IMR-90 (cell line): ENCODE measurements at regions not wholly inside any gene's neighbourhood (a gene's known extent, or its start where the extent isn't known, plus 50 kb on each side); places are given as distances from the start of the nearest gene placed in this dataset.
"Not testable (repeated sequence)": the region's sequence is repeated elsewhere in the genome, so short reads cannot be mapped to it uniquely, and the experiment has no call there.

Experiments
- ATAC-seq: fragments of 200-7000 bp; cut with Tn5 transposase; 2 replicates; pipeline ENCODE4 v1.9.1; 2020; ENCODE audit warnings: low read depth, mild to moderate bottlenecking, moderate library complexity
- BruUV-seq: library from RNA; stranded (reverse); fragments of 400-500 nt; replicated peaks from 2 replicates; lab custom pipeline; 2021; lab: Mats Ljungman, UMichigan
- CTCF ChIA-PET: fragments of 300-600 bp; formaldehyde crosslinking; extraction: SDS; loops from one replicate; lab custom pipeline; 2021; ENCODE audit warnings: antibody characterized with exemption; lab: Yijun Ruan, JAX
- POLR2A ChIA-PET: fragments of 300-600 bp; sonication (Branson Sonifier 250); formaldehyde crosslinking; loops from one replicate; lab custom pipeline; 2022; ENCODE audit warnings: antibody characterized with exemption; ENCODE audit not compliant: unreplicated experiment; lab: Charles Lee
- DNase-seq: peaks from one replicate; pipeline ENCODE4 v3.0.0; 2013
- H2AFZ ChIP-seq: replicated peaks from 2 replicates; pipeline ENCODE3; 2013; ENCODE audit warnings: low read length, mild to moderate bottlenecking; ENCODE audit not compliant: poor library complexity
- H2AK5ac ChIP-seq: 2 replicates; pipeline ENCODE4 v1.6.1; 2013; ENCODE audit warnings: low read depth, low read length, inconsistent platforms
- H2AK9ac ChIP-seq: replicated peaks from 2 replicates; pipeline ENCODE3; 2013; ENCODE audit warnings: mild to moderate bottlenecking, low read depth, low read length, moderate library complexity; ENCODE audit not compliant: poor library complexity
- H2BK120ac ChIP-seq: 2 replicates; pipeline ENCODE4 v1.6.1; 2013; ENCODE audit warnings: low read depth, low read length, inconsistent platforms
- H2BK15ac ChIP-seq: 3 replicates; pipeline ENCODE4 v1.6.1; 2013; ENCODE audit warnings: low read depth, low read length, inconsistent platforms
- H2BK20ac ChIP-seq: 2 replicates; pipeline ENCODE4 v1.6.1; 2013; ENCODE audit warnings: low read depth, mild to moderate bottlenecking, inconsistent platforms, low read length, moderate library complexity
- H2BK5ac ChIP-seq: 2 replicates; pipeline ENCODE4 v1.6.1; 2013; ENCODE audit warnings: mild to moderate bottlenecking, low read depth, low read length, inconsistent platforms; ENCODE audit not compliant: poor library complexity, severe bottlenecking
- H3K14ac ChIP-seq: replicated peaks from 2 replicates; pipeline ENCODE4 v1.6.1; 2013; ENCODE audit warnings: low read depth, low read length, inconsistent platforms
- H3K18ac ChIP-seq: 2 replicates; pipeline ENCODE4 v1.6.1; 2013; ENCODE audit warnings: low read depth, low read length, control low read depth
- H3K23ac ChIP-seq: 2 replicates; pipeline ENCODE4 v1.6.1; 2013; ENCODE audit warnings: low read depth, low read length, inconsistent platforms
- H3K27ac ChIP-seq: 2 replicates; pipeline ENCODE4 v1.5.1; 2013; ENCODE audit warnings: mild to moderate bottlenecking, control low read depth, low read length; ENCODE audit not compliant: insufficient read depth
- H3K27me3 ChIP-seq: 2 replicates; pipeline ENCODE4 v1.6.1; 2013; ENCODE audit warnings: low read length; ENCODE audit not compliant: control insufficient read depth, insufficient read depth
- H3K36me3 ChIP-seq: 2 replicates; pipeline ENCODE4 v1.6.1; 2013; ENCODE audit warnings: low read length, mixed read lengths; ENCODE audit not compliant: control insufficient read depth, insufficient read depth
- H3K4ac ChIP-seq: 2 replicates; pipeline ENCODE4 v1.6.1; 2013; ENCODE audit warnings: low read depth, low read length, inconsistent platforms
- H3K4me1 ChIP-seq: 2 replicates; pipeline ENCODE4 v1.6.1; 2013; ENCODE audit warnings: low read length, mixed read lengths; ENCODE audit not compliant: control insufficient read depth, insufficient read depth
- H3K4me2 ChIP-seq: 2 replicates; pipeline ENCODE4 v1.6.1; 2013; ENCODE audit warnings: low read depth, mild to moderate bottlenecking, control low read depth, low read length, moderate library complexity
- H3K4me3 ChIP-seq: 2 replicates; pipeline ENCODE4 v1.5.1; 2013; ENCODE audit warnings: low read depth, mild to moderate bottlenecking, control low read depth, low read length, moderate library complexity; ENCODE audit not compliant: insufficient read depth
- H3K56ac ChIP-seq: 2 replicates; pipeline ENCODE4 v1.6.1; 2013; ENCODE audit warnings: low read length, inconsistent platforms; ENCODE audit not compliant: insufficient read depth; ENCODE audit errors: extremely low read depth
- H3K79me1 ChIP-seq, 2 experiments: 2 replicates each; pipeline ENCODE4 v1.6.1; 2013; ENCODE audit warnings: low read length in 2 of 2, inconsistent platforms in 1 of 2, low read depth in 1 of 2
- H3K9ac ChIP-seq: 2 replicates; pipeline ENCODE4 v1.6.1; 2013; ENCODE audit warnings: low read depth, low read length, control low read depth
- H3K9me1 ChIP-seq: 2 replicates; pipeline ENCODE4 v1.6.1; 2013; ENCODE audit warnings: low read length, inconsistent platforms; ENCODE audit not compliant: insufficient read depth
- H3K9me3 ChIP-seq: 2 replicates; pipeline ENCODE4 v1.6.1; 2013; ENCODE audit warnings: low read length; ENCODE audit not compliant: control insufficient read depth, insufficient read depth
- H4K20me1 ChIP-seq: 2 replicates; pipeline ENCODE4 v1.6.1; 2013; ENCODE audit warnings: low read length, inconsistent platforms; ENCODE audit not compliant: insufficient read depth
- H4K5ac ChIP-seq: 2 replicates; pipeline ENCODE4 v1.6.1; 2013; ENCODE audit warnings: mild to moderate bottlenecking, low read depth, low read length, control low read depth
- H4K8ac ChIP-seq, 2 experiments: 2 replicates each; pipeline ENCODE4 v1.6.1; 2013; ENCODE audit warnings: low read depth in 2 of 2, low read length in 2 of 2, control low read depth in 1 of 2, inconsistent platforms in 1 of 2
- H4K91ac ChIP-seq: 2 replicates; pipeline ENCODE4 v1.6.1; 2013; ENCODE audit warnings: low read depth, low read length, inconsistent platforms; ENCODE audit not compliant: insufficient read depth
- CHD1 ChIP-seq: IDR thresholded peaks from 2 replicates; pipeline ENCODE4 v1.6.1; 2012; ENCODE audit warnings: low read depth, low read length, improper control_type of control experiment
- CTCF ChIP-seq: conservative IDR thresholded peaks from 2 replicates; pipeline ENCODE4 v1.5.1; 2012; ENCODE audit warnings: mild to moderate bottlenecking, low read depth, low read length, improper control_type of control experiment
- MAFK ChIP-seq: IDR thresholded peaks from 2 replicates; pipeline ENCODE4 v1.6.1; 2012; ENCODE audit warnings: low read depth, low read length, improper control_type of control experiment
- MAZ ChIP-seq: IDR thresholded peaks from 2 replicates; pipeline ENCODE4 v1.6.1; 2012; ENCODE audit warnings: low read depth, mild to moderate bottlenecking, low read length, improper control_type of control experiment, moderate library complexity, borderline replicate concordance
- NFE2L2 ChIP-seq: fragments of 150-350 bp; IDR thresholded peaks from 2 replicates; pipeline ENCODE4 v1.6.1; 2016; ENCODE audit warnings: low read depth, mild to moderate bottlenecking, low read length
- RAD21 ChIP-seq: IDR thresholded peaks from 2 replicates; pipeline ENCODE4 v1.6.1; 2012; ENCODE audit warnings: low read length, improper control_type of control experiment
- SMC3 ChIP-seq: fragments of 150-350 bp; IDR thresholded peaks from 2 replicates; pipeline ENCODE4 v1.6.1; 2016; ENCODE audit warnings: low read depth, mild to moderate bottlenecking, antibody characterized with exemption, low read length, moderate library complexity
- WGBS, 2 experiments: methylation state at CpG; one replicate each; pipeline versions ENCODE4 v1.1.5 to v1.1.7; 2013; ENCODE audit warnings: missing lambda C conversion rate in 2 of 2; ENCODE audit not compliant: insufficient read length in 1 of 2; ENCODE audit errors: extremely low coverage in 2 of 2; 5-methylcytosine and 5-hydroxymethylcytosine counted together
- dilution Hi-C: fragments of 300-500 bp; cut with HindIII; formaldehyde crosslinking; loops from one replicate; pipeline ENCODE4 v1.14.3; 2018; ENCODE audit warnings: low sequenced_read_pairs; ENCODE audit not compliant: unreplicated experiment
- in situ Hi-C: fragments of 300-500 bp; cut with MboI; formaldehyde crosslinking; loops from 3 replicates; pipeline ENCODE4 v1.14.3; 2019; ENCODE audit warnings: low sequenced_read_pairs, inconsistent platforms, mixed read lengths
- intact Hi-C: fragments of 100-400 bp; cut with micrococcal nuclease; formaldehyde crosslinking; loops from 2 replicates; pipeline ENCODE4 v1.10.0; 2022

GRCh38 chr15:62656071-62656470, 386.5 kb upstream of the TPM1 start:
- H4K8ac ChIP-seq, result no peak overlapping the region
- H3K27ac ChIP-seq, result no peak overlapping the region
- no peak overlapping the region for H2BK20ac ChIP-seq
- H2AK5ac ChIP-seq, result no peak overlapping the region
- no peak overlapping the region for H2BK15ac ChIP-seq
- no peak for ATAC-seq
- H3K79me1 ChIP-seq, result no peaks in the 10 kb centered on the region
- H3K27me3 ChIP-seq, result no peaks in the 10 kb centered on the region
- no peak overlapping the region for H3K14ac ChIP-seq
- no peak for DNase-seq
- no peak overlapping the region for H4K91ac ChIP-seq
- in situ Hi-C loops (no loop called here), intact Hi-C loops (no loop called here), dilution Hi-C loops (no loop called here)
- H3K4me1 ChIP-seq, result no peaks in the 10 kb centered on the region
- H3K9me3 ChIP-seq, result no peaks in the 10 kb centered on the region
- no peak overlapping the region for H2BK120ac ChIP-seq
- H2BK5ac ChIP-seq, result no peak overlapping the region
- H3K9ac ChIP-seq, result no peak overlapping the region
- no peak overlapping the region for H3K18ac ChIP-seq
- no peak overlapping the region for H3K56ac ChIP-seq
- H3K4me3 ChIP-seq, result no peak overlapping the region
- no peak overlapping the region for H3K4ac ChIP-seq
- no peaks in the 10 kb centered on the region for H4K20me1 ChIP-seq
- no peak overlapping the region for H2AFZ ChIP-seq
- H3K36me3 ChIP-seq, result peaks cover 25% of the 10 kb centered on the region
- BruUV-seq, result no TSS peak
- H3K9me1 ChIP-seq, result no peaks in the 10 kb centered on the region
- no peak overlapping the region for H4K5ac ChIP-seq
- no peak overlapping the region for H3K23ac ChIP-seq
- CTCF ChIA-PET, result no interaction called here
- WGBS, 2 experiments, result 100% methylated on average over 1 of the region's 10 CpGs; no CpG with 5 or more reads in 1 of the 2 experiments
- no peak for TF ChIP-seq MAFK
- no peak for TF ChIP-seq RAD21
- no peak for TF ChIP-seq SMC3
- TF ChIP-seq MAZ, result no peak
- no peak for TF ChIP-seq NFE2L2
- no peak for TF ChIP-seq CHD1
- TF ChIP-seq CTCF, result no peak
- H3K4me2 ChIP-seq, result no peak overlapping the region
- H2AK9ac ChIP-seq, result no peak overlapping the region
- POLR2A ChIA-PET, result no interaction called here

DNA sequence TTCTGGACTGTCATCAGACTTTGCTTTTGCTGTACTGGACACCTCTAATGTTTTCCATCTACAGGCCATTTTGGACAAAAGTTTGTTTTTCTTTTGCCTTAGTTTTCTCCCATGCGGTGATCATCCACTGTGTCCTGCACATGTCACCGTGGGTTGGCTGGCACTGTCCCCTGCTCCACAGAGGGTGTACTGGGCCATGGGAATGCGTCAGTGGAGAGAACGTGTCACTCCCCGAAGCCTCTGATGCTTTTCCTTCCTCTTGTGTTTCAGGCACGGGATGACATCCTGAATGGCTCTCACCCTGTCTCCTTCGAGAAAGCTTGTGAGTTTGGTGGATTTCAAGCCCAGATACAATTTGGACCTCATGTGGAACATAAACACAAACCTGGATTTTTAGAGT, 385.0 kb upstream of the TPM1 start:
- H2BK15ac ChIP-seq, H4K8ac ChIP-seq, dilution Hi-C loops, POLR2A ChIA-PET, H3K9ac ChIP-seq, in situ Hi-C loops, H3K56ac ChIP-seq, H2AFZ ChIP-seq, ATAC-seq, H4K5ac ChIP-seq, H3K27me3 ChIP-seq, H3K4me2 ChIP-seq, H2AK5ac ChIP-seq, H3K4me3 ChIP-seq, H2BK120ac ChIP-seq, H3K79me1 ChIP-seq, H3K14ac ChIP-seq, BruUV-seq, H3K27ac ChIP-seq, H3K23ac ChIP-seq, CTCF ChIA-PET, DNase-seq, H2AK9ac ChIP-seq, H3K9me1 ChIP-seq, H2BK20ac ChIP-seq, H3K9me3 ChIP-seq, H4K20me1 ChIP-seq, H3K18ac ChIP-seq, H3K4ac ChIP-seq, intact Hi-C loops, H4K91ac ChIP-seq, H3K4me1 ChIP-seq, H2BK5ac ChIP-seq: not testable (repeated sequence)
- H3K36me3 ChIP-seq, result peaks cover 23% of the 10 kb centered on the region
- 94% methylated on average over 3 of the region's 7 CpGs; no CpG with 5 or more reads in 1 of the 2 experiments for WGBS, 2 experiments
